ENCODE measurements at regions not wholly inside any gene's neighbourhood (a gene's known extent, or its start where the extent isn't known, plus 50 kb on each side); places are given as distances from the start of the nearest gene placed in this dataset.
"Not testable (repeated sequence)": the region's sequence is repeated elsewhere in the genome, so short reads cannot be mapped to it uniquely, and the experiment has no call there.

- no peak for TF ChIP-seq POLR2A (IDR thresholded peaks at IDR 0.05; ENCODE audit: low read depth, low read length)
- no peak for FAIRE-seq
- DNase-seq (ENCODE audit: insufficient read length, low spot score), result no peak
Measured at GRCh38 chr3:178967177-178967532, 104.5 kb downstream of the ZMAT3 start.

GRCh38 chr3:178966299-178967176 lies 105.1 kb downstream of the ZMAT3 start:
- DNase-seq (ENCODE audit: insufficient read length, low spot score), result peak; percentile 9
- no peak for TF ChIP-seq POLR2A (IDR thresholded peaks at IDR 0.05; ENCODE audit: low read depth, low read length)

GRCh38 chr3:178964551-178964950 lies 107.1 kb downstream of the ZMAT3 start:
- TF ChIP-seq POLR2A (IDR thresholded peaks at IDR 0.05; ENCODE audit: low read depth, low read length), result no peak
- no peak for DNase-seq (ENCODE audit: insufficient read length, low spot score)
- no peak for FAIRE-seq

More at GRCh38 chr3:178966299-178967176, 105.1 kb downstream of the ZMAT3 start:
- peak; percentile 73 for FAIRE-seq

- DNase-seq (ENCODE audit: insufficient read length, low spot score), result no peak
- FAIRE-seq, result no peak
- TF ChIP-seq POLR2A (IDR thresholded peaks at IDR 0.05; ENCODE audit: low read depth, low read length), result no peak
Measured at GRCh38 chr3:178960918-178961317, 110.7 kb downstream of the ZMAT3 start.

GRCh38 chr3:178960181-178960580 lies 111.4 kb downstream of the ZMAT3 start:
- DNase-seq (ENCODE audit: insufficient read length, low spot score), result no peak
- no peak for FAIRE-seq
- TF ChIP-seq POLR2A (IDR thresholded peaks at IDR 0.05; ENCODE audit: low read depth, low read length), result no peak

- DNase-seq (ENCODE audit: insufficient read length, low spot score), result no peak
Measured at GRCh38 chr3:178950676-178951075, 120.9 kb downstream of the ZMAT3 start.

GRCh38 chr3:178949896-178950295 lies 121.7 kb downstream of the ZMAT3 start:
- no peak for DNase-seq (ENCODE audit: insufficient read length, low spot score)
- TF ChIP-seq POLR2A (IDR thresholded peaks at IDR 0.05; ENCODE audit: low read depth, low read length), result no peak
- FAIRE-seq, result no peak

More at GRCh38 chr3:178950676-178951075, 120.9 kb downstream of the ZMAT3 start:
- no peak for TF ChIP-seq POLR2A (IDR thresholded peaks at IDR 0.05; ENCODE audit: low read depth, low read length)
- FAIRE-seq, result no peak

GRCh38 chr3:178948546-178948945 lies 123.1 kb downstream of the ZMAT3 start:
- no peak for TF ChIP-seq POLR2A (IDR thresholded peaks at IDR 0.05; ENCODE audit: low read depth, low read length)
- DNase-seq (ENCODE audit: insufficient read length, low spot score), result no peak
- FAIRE-seq, result no peak

- DNase-seq (ENCODE audit: insufficient read length, low spot score) (no peak), FAIRE-seq (no peak)
- no peak for TF ChIP-seq POLR2A (IDR thresholded peaks at IDR 0.05; ENCODE audit: low read depth, low read length)
Measured at GRCh38 chr3:178947738-178948137, 123.9 kb downstream of the ZMAT3 start.

GRCh38 chr3:178942261-178942660 lies 129.3 kb downstream of the ZMAT3 start:
- not testable (repeated sequence) for FAIRE-seq; DNase-seq (ENCODE audit: insufficient read length, low spot score)

GRCh38 chr3:178930116-178930515 lies 141.5 kb downstream of the ZMAT3 start:
- no peak for FAIRE-seq
- no peak for TF ChIP-seq POLR2A (IDR thresholded peaks at IDR 0.05; ENCODE audit: low read depth, low read length)
- no peak for DNase-seq (ENCODE audit: insufficient read length, low spot score)

GRCh38 chr3:178916223-178916622 lies 155.4 kb downstream of the ZMAT3 start:
- TF ChIP-seq POLR2A (IDR thresholded peaks at IDR 0.05; ENCODE audit: low read depth, low read length), result no peak
- DNase-seq (ENCODE audit: insufficient read length, low spot score), result no peak
- no peak for FAIRE-seq

GRCh38 chr3:178915365-178915764 lies 156.2 kb downstream of the ZMAT3 start:
- no peak for FAIRE-seq
- TF ChIP-seq POLR2A (IDR thresholded peaks at IDR 0.05; ENCODE audit: low read depth, low read length), result no peak
- DNase-seq (ENCODE audit: insufficient read length, low spot score), result no peak

GRCh38 chr3:178907081-178907480 lies 164.5 kb downstream of the ZMAT3 start:
- no peak for DNase-seq (ENCODE audit: insufficient read length, low spot score)
- no peak for TF ChIP-seq POLR2A (IDR thresholded peaks at IDR 0.05; ENCODE audit: low read depth, low read length)
- no peak for FAIRE-seq

- no peak for FAIRE-seq
- DNase-seq (ENCODE audit: insufficient read length, low spot score), result no peak
- TF ChIP-seq POLR2A (IDR thresholded peaks at IDR 0.05; ENCODE audit: low read depth, low read length), result no peak
Measured at GRCh38 chr3:178901204-178901603, 170.4 kb downstream of the ZMAT3 start.
